ENCODE measurements at regions not wholly inside any gene's neighbourhood (a gene's known extent, or its start where the extent isn't known, plus 50 kb on each side); places are given as distances from the start of the nearest gene placed in this dataset.

DNA sequence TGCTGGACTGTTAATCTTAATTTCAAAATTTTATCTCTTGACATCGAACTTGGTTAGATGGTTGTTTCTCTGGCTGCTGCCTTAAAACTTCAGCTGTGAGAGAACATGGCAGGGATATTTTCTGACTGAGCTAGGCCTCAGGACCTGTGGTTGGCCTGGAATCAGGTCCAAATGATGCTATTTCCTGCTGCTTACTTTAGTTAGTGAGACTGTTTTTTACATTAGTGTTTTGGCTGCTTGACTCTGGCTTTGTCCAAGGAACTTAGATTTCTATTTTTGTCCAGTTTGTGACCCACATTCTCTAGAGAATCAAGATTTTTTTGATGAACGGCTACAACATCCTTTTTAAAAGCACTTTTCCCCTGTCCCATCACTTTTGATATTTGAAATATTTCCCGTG, 497.9 kb upstream of the SGO1 start:
- CTCF ChIA-PET = no interaction called here
- no peak overlapping the region for H3K4me3 ChIP-seq (ENCODE audit: low read depth, low read length, poor library complexity, severe bottlenecking)
- BruUV-seq (replicated peaks) = no TSS peak
- no peak for TF ChIP-seq EZH2 (IDR thresholded peaks at IDR 0.05; ENCODE audit: borderline replicate concordance, low read depth, low read length, poor library complexity, severe bottlenecking)
- TF ChIP-seq, protein P1, sequence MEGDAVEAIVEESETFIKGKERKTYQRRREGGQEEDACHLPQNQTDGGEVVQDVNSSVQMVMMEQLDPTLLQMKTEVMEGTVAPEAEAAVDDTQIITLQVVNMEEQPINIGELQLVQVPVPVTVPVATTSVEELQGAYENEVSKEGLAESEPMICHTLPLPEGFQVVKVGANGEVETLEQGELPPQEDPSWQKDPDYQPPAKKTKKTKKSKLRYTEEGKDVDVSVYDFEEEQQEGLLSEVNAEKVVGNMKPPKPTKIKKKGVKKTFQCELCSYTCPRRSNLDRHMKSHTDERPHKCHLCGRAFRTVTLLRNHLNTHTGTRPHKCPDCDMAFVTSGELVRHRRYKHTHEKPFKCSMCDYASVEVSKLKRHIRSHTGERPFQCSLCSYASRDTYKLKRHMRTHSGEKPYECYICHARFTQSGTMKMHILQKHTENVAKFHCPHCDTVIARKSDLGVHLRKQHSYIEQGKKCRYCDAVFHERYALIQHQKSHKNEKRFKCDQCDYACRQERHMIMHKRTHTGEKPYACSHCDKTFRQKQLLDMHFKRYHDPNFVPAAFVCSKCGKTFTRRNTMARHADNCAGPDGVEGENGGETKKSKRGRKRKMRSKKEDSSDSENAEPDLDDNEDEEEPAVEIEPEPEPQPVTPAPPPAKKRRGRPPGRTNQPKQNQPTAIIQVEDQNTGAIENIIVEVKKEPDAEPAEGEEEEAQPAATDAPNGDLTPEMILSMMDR (conservative IDR thresholded peaks at IDR 0.05; ENCODE audit: low read depth, low read length) = no peak
- POLR2A ChIA-PET (ENCODE audit: low non-redundant PET) = interaction anchor here (0.6 kb wide), 1 partner anchor 51 kb away, joined by 4 read pairs; no protein-coding TSS in a partner anchor
- no peaks in the 10 kb centered on the region for H3K4me1 ChIP-seq (ENCODE audit: insufficient read depth, low read length, poor library complexity, severe bottlenecking)
- no peak overlapping the region for H3K27ac ChIP-seq (ENCODE audit: low read depth, low read length, poor library complexity, severe bottlenecking)
- no peaks in the 10 kb centered on the region for H3K36me3 ChIP-seq (ENCODE audit: insufficient read depth, low read length, poor library complexity, severe bottlenecking)
- no peak for DNase-seq (ENCODE audit: low spot score)
- H3K9me3 ChIP-seq (ENCODE audit: low read depth, low read length, poor library complexity, severe bottlenecking) = peaks cover 6% of the 10 kb centered on the region
- H3K27me3 ChIP-seq (replicated peaks; ENCODE audit: insufficient read depth, low read depth, low read length, poor library complexity) = no peaks in the 10 kb centered on the region
- intact Hi-C loops (cut with micrococcal nuclease; ENCODE audit: unreplicated experiment) = no loop called here

- intact Hi-C loops (cut with micrococcal nuclease; ENCODE audit: unreplicated experiment) = no loop called here
- Histone ChIP-seq H3K4me1 (ENCODE audit: insufficient read depth, low read length, poor library complexity, severe bottlenecking) (no peaks in the 10 kb centered on the region), H3K4me3 (ENCODE audit: low read depth, low read length, poor library complexity, severe bottlenecking) (no peak overlapping the region), H3K36me3 (ENCODE audit: insufficient read depth, low read length, poor library complexity, severe bottlenecking) (no peaks in the 10 kb centered on the region), H3K27me3 (replicated peaks; ENCODE audit: insufficient read depth, low read depth, low read length, poor library complexity) (no peaks in the 10 kb centered on the region), H3K9me3 (ENCODE audit: low read depth, low read length, poor library complexity, severe bottlenecking) (peaks cover 6% of the 10 kb centered on the region), H3K27ac (ENCODE audit: low read depth, low read length, poor library complexity, severe bottlenecking) (no peak overlapping the region)
- DNase-seq (ENCODE audit: low spot score) = no peak
- TF ChIP-seq, protein P1 (conservative IDR thresholded peaks at IDR 0.05; ENCODE audit: low read depth, low read length) = no peak
- TF ChIP-seq EZH2 (IDR thresholded peaks at IDR 0.05; ENCODE audit: borderline replicate concordance, low read depth, low read length, poor library complexity, severe bottlenecking) = no peak
- POLR2A ChIA-PET (ENCODE audit: low non-redundant PET) = no interaction called here
- CTCF ChIA-PET = no interaction called here
- no TSS peak for BruUV-seq (replicated peaks)
Measured at GRCh38 chr3:20682573-20682972, 496.6 kb upstream of the SGO1 start.

DNA sequence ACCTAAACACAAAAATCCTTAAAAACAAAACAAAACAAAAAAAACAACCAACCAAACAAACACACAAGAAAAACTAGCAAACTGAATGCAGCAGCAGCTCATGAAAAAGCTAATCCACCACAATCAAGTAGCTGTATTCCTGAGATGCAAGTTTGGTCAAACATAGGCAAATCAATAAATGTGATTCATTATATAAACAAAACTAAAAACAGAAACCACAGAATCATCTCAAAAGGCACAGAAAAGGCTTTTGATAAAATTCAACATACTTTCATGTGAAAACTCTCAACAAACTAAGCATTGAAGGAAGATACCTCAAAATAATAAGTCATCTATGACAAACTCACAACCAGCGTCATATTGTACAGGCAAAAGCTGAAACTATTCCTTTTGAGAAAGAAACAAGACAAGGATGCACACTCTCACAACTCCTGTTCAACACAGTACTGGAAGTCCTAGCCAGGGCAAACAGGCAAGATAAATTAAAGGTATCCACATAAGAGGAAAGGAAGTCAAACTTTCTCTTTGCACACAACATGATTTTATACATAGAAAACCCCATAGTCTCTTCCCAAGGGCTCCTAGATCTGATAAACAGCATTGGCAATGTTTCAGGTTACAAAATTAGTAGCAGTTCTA, 495.1 kb upstream of the SGO1 start:
- no peaks in the 10 kb centered on the region for H3K36me3 ChIP-seq (ENCODE audit: insufficient read depth, low read length, poor library complexity, severe bottlenecking)
- H3K4me3 ChIP-seq (ENCODE audit: low read depth, low read length, poor library complexity, severe bottlenecking) = no peak overlapping the region
- no TSS peak for BruUV-seq (replicated peaks)
- intact Hi-C loops (cut with micrococcal nuclease; ENCODE audit: unreplicated experiment) = no loop called here
- no peaks in the 10 kb centered on the region for H3K4me1 ChIP-seq (ENCODE audit: insufficient read depth, low read length, poor library complexity, severe bottlenecking)
- POLR2A ChIA-PET (ENCODE audit: low non-redundant PET) = no interaction called here
- CTCF ChIA-PET = no interaction called here
- no peak overlapping the region for H3K27ac ChIP-seq (ENCODE audit: low read depth, low read length, poor library complexity, severe bottlenecking)
- TF ChIP-seq EZH2 (IDR thresholded peaks at IDR 0.05; ENCODE audit: borderline replicate concordance, low read depth, low read length, poor library complexity, severe bottlenecking) = no peak
- TF ChIP-seq, protein P1 (conservative IDR thresholded peaks at IDR 0.05; ENCODE audit: low read depth, low read length) = no peak
- no peak for DNase-seq (ENCODE audit: low spot score)
- H3K27me3 ChIP-seq (replicated peaks; ENCODE audit: insufficient read depth, low read depth, low read length, poor library complexity) = no peaks in the 10 kb centered on the region
- peaks cover 6% of the 10 kb centered on the region for H3K9me3 ChIP-seq (ENCODE audit: low read depth, low read length, poor library complexity, severe bottlenecking)

All from A673 (cell line).